Effector memory CD4-positive, alpha-beta T cell (primary cell): ENCODE measurements at regions not wholly inside any gene's neighbourhood (a gene's known extent, or its start where the extent isn't known, plus 50 kb on each side); places are given as distances from the start of the nearest gene placed in this dataset.

Source experiments
- DNase-seq, 3 donors: peaks; one replicate each; pipeline ENCODE4 v3.0.0-alpha.2; 2020
- H3K27ac ChIP-seq: 2 replicates; pipeline ENCODE4 v1.7.0; 2013; ENCODE audit warnings: mild to moderate bottlenecking, low read length, moderate library complexity; ENCODE audit not compliant: insufficient read depth, poor library complexity, severe bottlenecking
- H3K27me3 ChIP-seq: replicated peaks from 2 replicates; pipeline ENCODE4 v1.7.0; 2013; ENCODE audit warnings: mild to moderate bottlenecking, low read length; ENCODE audit not compliant: insufficient read depth, control insufficient read depth, poor library complexity, severe bottlenecking
- H3K36me3 ChIP-seq: 2 replicates; pipeline ENCODE4 v1.7.0; 2013; ENCODE audit warnings: mild to moderate bottlenecking, low read length, moderate library complexity; ENCODE audit not compliant: control insufficient read depth, insufficient read depth
- H3K4me1 ChIP-seq: 2 replicates; pipeline ENCODE4 v1.7.0; 2013; ENCODE audit warnings: low read length, mild to moderate bottlenecking; ENCODE audit not compliant: control insufficient read depth, insufficient read depth, poor library complexity, severe bottlenecking
- H3K4me3 ChIP-seq: 2 replicates; pipeline ENCODE4 v1.7.0; 2013; ENCODE audit warnings: low read length, low read depth, mild to moderate bottlenecking; ENCODE audit not compliant: insufficient read depth, poor library complexity, severe bottlenecking
- H3K9me3 ChIP-seq: 2 replicates; pipeline ENCODE4 v1.7.0; 2013; ENCODE audit warnings: mild to moderate bottlenecking, low read length, moderate library complexity; ENCODE audit not compliant: control insufficient read depth

DNA sequence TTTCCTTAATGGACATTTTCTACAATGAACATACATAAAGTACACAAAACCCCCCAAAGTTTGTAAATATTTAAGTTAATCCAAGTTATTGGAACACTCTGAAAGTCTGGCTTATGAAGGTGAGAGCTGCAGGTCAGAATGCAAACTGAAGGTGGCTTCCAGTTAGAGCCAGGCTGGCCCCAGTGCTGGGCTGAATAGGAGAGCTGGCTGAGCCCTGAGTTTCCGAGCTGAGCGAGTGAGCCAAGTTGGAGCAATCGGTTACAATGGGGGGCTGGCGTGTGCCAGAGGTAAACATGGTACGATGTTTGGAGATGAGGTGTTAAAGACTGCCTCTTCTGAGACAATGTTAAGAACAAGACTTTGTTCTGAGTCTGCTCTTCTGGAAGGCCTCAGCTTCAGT, 230.8 kb upstream of the MCTP2 start:
- Histone ChIP-seq H3K27ac (no peak overlapping the region), H3K4me1 (no peaks in the 10 kb centered on the region), H3K9me3 (no peaks in the 10 kb centered on the region), H3K4me3 (no peak overlapping the region), H3K36me3 (no peaks in the 10 kb centered on the region), H3K27me3 (no peaks in the 10 kb centered on the region)
- no peak for DNase-seq

DNA sequence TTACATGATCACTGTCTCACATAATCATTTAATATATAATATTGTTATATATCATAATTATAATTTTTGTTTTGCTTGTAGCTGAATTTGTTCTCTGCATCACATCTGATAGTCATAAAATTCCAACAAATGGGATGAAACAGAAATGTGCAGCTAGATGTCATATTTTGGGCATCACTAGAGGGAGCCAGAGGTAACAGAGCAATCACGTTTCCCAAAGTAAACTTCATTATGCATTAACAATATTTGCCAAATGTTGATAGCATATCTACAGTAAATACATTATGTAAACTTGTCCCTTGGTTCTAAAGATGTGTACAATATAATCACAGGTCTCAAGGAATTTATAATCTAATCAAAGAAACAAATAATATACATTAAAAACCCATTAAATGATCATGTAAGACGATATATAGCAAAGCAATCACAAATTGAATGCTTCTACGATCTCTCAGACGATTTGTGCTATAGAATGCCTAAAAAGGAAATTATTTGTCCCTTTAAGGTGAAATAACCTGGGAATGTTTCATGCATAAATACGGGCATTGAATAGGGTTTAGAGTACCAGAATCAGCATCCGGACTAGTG, 234.2 kb upstream of the MCTP2 start:
- no peaks in the 10 kb centered on the region for H3K36me3 ChIP-seq
- DNase-seq: no peak
- no peaks in the 10 kb centered on the region for H3K9me3 ChIP-seq
- H3K27ac ChIP-seq: no peak overlapping the region
- no peaks in the 10 kb centered on the region for H3K4me1 ChIP-seq
- no peaks in the 10 kb centered on the region for H3K27me3 ChIP-seq
- H3K4me3 ChIP-seq: no peak overlapping the region

DNA sequence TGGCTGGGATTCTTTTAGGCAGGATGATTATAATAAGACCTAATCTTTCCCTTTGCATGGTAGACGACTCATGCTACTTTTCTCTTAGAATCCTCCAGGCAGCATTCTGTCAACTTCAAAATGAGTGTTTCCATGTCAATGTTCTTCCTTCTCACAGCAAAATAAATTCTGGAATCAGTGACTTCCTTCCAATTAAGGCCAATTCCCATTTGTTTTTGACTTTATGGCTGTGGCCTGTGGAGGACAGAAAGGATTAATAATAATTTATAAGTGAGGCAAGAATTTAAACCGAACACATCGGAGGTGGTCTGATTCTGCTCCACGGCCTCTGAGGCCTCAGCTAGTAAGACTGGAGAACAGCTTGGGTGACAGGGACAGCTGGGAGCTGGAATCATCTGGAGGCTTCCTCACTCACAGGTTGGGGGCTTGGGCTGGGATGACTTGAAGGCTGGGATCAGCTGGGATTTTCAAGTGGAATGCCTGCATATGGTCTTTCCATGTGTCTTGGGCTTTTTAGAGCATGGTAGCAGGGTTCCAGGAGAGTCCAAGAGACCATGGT, 241.8 kb upstream of the MCTP2 start:
- no peak for DNase-seq
- no peak overlapping the region for H3K27ac ChIP-seq

DNA sequence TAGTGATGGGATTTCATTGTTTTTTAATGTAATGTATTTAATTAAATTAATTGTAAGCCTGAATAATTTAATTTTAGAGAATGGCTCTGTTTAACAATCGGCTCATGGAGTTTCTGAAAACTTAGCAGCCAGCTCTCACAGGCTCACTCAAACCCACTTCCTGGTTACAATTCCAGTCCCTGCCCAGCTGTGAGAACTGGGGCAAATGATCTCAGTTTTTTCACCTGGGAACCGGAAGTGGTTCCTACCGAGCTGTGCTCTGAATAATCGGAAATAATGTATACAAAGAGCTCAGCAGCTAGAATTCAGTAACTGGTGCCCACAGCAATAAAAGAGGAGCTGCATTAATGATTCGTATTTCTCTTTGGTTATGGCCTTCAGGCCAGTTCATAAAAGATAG, 244.3 kb upstream of the MCTP2 start:
- Histone ChIP-seq H3K4me3 (no peak overlapping the region), H3K4me1 (peaks cover 4% of the 10 kb centered on the region)

More for the DNA sequence above, 241.8 kb upstream of the MCTP2 start:
- Histone ChIP-seq H3K9me3 (no peaks in the 10 kb centered on the region), H3K4me3 (no peak overlapping the region), H3K27me3 (no peaks in the 10 kb centered on the region), H3K4me1 (peaks cover 4% of the 10 kb centered on the region), H3K36me3 (no peaks in the 10 kb centered on the region)

DNA sequence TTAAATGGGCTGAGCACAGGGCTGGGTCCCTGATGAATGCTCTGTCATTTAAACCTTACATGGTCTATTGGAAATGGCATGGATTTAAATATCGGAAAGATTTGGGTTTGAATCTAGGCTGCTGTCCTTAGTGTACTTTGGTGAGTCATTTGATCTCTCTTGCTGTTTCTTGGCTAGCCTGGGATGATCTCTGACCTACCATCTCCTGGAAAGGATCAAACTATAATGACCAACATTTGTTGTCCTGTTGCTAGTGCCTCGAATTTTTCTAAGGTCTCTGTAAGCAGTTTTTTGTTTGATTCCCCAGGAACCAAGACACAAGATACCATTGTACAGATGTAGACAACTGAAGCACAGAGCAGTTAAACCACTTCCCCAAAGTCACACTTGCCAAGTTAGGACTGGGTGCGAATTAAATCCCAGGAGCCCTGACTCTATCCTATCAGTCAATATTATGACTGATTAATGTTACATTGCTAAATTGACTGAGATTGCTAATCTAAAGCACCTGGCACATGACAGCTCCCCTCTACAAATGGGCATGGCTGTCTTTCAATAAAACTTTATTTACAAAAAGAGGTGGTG, 244.9 kb upstream of the MCTP2 start:
- no peaks in the 10 kb centered on the region for H3K27me3 ChIP-seq
- DNase-seq: no peak
- no peak overlapping the region for H3K4me3 ChIP-seq
- no peaks in the 10 kb centered on the region for H3K36me3 ChIP-seq
- peaks cover 4% of the 10 kb centered on the region for H3K4me1 ChIP-seq
- no peaks in the 10 kb centered on the region for H3K9me3 ChIP-seq
- no peak overlapping the region for H3K27ac ChIP-seq

More for the DNA sequence above, 244.3 kb upstream of the MCTP2 start:
- peak; percentile 13 to 38 (median 16) for DNase-seq
- no peaks in the 10 kb centered on the region for H3K9me3 ChIP-seq
- H3K27me3 ChIP-seq: no peaks in the 10 kb centered on the region
- no peak overlapping the region for H3K27ac ChIP-seq
- H3K36me3 ChIP-seq: no peaks in the 10 kb centered on the region

DNA sequence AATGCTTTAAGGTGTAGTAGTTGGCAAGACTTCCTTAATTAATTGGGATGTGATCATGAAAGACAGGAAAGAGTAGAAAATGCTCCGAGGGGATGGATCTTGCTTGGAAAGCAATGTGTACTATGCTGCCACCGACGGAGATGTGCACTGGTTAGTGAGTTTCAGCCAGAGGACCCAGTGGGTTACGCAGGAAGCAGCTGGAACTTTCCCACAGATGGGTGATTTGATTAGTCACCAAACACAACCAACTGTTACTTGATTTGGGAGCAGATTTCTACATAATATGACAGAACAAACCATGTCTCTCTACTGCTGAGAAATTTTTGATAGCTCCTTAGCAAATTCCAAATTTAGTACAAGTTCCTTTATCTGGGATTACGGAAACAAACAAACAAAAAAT, 245.4 kb upstream of the MCTP2 start:
- H3K4me3 ChIP-seq: no peak overlapping the region
- no peaks in the 10 kb centered on the region for H3K36me3 ChIP-seq
- no peaks in the 10 kb centered on the region for H3K27me3 ChIP-seq
- no peak for DNase-seq
- H3K9me3 ChIP-seq: no peaks in the 10 kb centered on the region
- H3K4me1 ChIP-seq: peaks cover 4% of the 10 kb centered on the region
- no peak overlapping the region for H3K27ac ChIP-seq

DNA sequence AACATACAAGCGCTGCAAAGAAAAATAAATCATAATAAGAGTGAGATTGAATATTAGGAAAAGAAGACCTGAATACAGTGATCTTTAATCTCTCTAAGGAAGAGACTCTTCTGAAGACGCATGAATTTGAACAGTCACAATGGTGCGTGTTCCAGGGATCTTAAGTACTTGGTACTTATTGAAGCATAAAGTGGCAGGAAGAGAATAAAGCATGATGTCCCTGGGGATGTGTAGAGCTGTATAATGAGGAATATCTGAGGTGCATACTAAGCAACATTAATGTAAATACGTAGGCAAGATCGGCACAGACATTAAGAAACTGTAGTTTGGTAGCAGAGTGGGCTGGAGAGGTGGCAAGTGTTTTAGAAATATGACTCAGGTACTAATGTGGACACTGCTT, 246.2 kb upstream of the MCTP2 start:
- H3K4me3 ChIP-seq: no peak overlapping the region
- H3K27ac ChIP-seq: no peak overlapping the region
- no peaks in the 10 kb centered on the region for H3K9me3 ChIP-seq
- no peaks in the 10 kb centered on the region for H3K27me3 ChIP-seq
- no peaks in the 10 kb centered on the region for H3K36me3 ChIP-seq
- peaks cover 4% of the 10 kb centered on the region for H3K4me1 ChIP-seq
- no peak for DNase-seq

DNA sequence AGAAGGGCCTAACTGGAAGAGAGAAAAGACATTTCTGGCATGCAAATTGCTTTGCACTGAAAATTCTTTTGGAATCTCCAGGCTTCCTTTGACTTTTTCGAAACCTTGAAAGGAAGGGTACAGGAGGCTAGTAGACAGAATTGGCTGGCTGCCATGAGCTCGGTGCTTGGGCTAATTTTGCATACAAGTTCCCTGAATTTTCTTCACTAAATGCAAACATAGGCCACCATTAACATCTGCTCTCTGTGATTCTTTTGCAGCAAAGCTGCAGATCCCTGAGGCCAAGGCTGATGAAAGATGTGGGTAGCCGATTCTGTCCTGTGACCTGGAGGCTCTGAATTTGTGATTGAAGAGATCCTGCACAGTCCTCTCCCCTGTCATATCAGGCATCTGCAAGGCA, 247.8 kb upstream of the MCTP2 start:
- no peaks in the 10 kb centered on the region for H3K36me3 ChIP-seq
- H3K27ac ChIP-seq: no peak overlapping the region
- no peaks in the 10 kb centered on the region for H3K9me3 ChIP-seq
- H3K27me3 ChIP-seq: no peaks in the 10 kb centered on the region
- no peak for DNase-seq
- no peak overlapping the region for H3K4me3 ChIP-seq
- peaks cover 4% of the 10 kb centered on the region for H3K4me1 ChIP-seq

DNA sequence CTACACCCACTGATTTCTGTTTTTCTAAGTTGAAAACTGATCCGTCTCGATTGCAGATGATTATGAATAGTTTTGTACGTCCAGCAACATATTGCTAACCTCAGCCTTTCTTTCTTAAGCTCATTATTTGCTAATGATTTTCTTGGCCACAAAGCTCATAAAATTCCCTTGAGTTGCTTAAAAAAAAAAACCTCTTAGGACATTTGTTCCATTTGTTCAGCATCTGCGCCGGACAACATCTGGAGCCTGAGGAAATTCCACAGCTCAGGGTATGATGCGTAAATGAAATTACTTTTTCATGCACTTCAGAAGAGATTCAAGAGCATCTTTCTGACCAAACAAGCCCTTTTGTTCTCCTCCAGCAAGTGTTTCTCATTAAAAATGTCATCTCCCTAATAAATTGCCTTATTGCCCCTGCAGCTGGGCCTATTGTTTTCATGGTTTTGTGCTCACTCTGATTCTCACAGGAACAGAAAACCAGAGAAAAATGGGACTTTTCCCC, 249.1 kb upstream of the MCTP2 start:
- Histone ChIP-seq H3K4me3 (no peak overlapping the region), H3K4me1 (peaks cover 4% of the 10 kb centered on the region), H3K27me3 (no peaks in the 10 kb centered on the region), H3K9me3 (no peaks in the 10 kb centered on the region), H3K36me3 (no peaks in the 10 kb centered on the region), H3K27ac (no peak overlapping the region)
- no peak for DNase-seq

DNA sequence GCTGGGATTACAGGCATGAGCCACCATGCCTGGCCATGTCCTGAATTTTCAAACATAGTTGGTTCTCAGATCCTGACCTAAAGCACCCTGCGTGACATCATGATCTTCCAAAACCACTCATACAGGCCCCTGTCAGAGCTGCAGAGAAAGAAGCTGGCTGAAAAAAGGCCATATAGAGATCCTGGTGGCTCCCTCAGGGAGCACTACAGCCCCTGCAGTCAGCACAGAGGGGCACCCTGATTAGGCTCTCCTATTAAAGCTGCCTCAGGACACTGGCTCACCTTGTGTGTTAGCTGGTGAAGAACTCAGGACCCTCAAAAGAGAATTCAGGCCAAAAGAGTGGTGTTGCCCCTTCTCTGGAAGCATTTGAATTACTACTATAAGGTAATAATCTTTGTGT, 249.7 kb upstream of the MCTP2 start:
- H3K36me3 ChIP-seq: no peaks in the 10 kb centered on the region
- no peak overlapping the region for H3K27ac ChIP-seq
- DNase-seq: no peak
- H3K27me3 ChIP-seq: no peaks in the 10 kb centered on the region
- no peak overlapping the region for H3K4me3 ChIP-seq
- H3K9me3 ChIP-seq: no peaks in the 10 kb centered on the region
- peaks cover 4% of the 10 kb centered on the region for H3K4me1 ChIP-seq
